ENCODE measurements at regions not wholly inside any gene's neighbourhood (a gene's known extent, or its start where the extent isn't known, plus 50 kb on each side); places are given as distances from the start of the nearest gene placed in this dataset.
A peak's percentile ranks its signal among the peaks of the same experiment; 100 is the strongest.

- no peak overlapping the region for H3K9ac ChIP-seq (ENCODE audit: low read depth, low read length)
- H3K4me3 ChIP-seq (ENCODE audit: low read length) = no peak overlapping the region
Measured at GRCh38 chr7:17682586-17682985, 257.7 kb downstream of the SNX13 start.

GRCh38 chr7:17685141-17685540, 255.2 kb downstream of the SNX13 start:
- Histone ChIP-seq H3K27me3 (ENCODE audit: control insufficient read depth, insufficient read depth, low read length) (no peaks in the 10 kb centered on the region), H3K9ac (ENCODE audit: low read depth, low read length) (no peak overlapping the region), H3K4me3 (ENCODE audit: low read length) (no peak overlapping the region), H3K9me3 (replicated peaks; ENCODE audit: low read length) (no peaks in the 10 kb centered on the region), H3K4me1 (ENCODE audit: control insufficient read depth, insufficient read depth, low read length) (peaks cover 44% of the 10 kb centered on the region), H3K36me3 (ENCODE audit: insufficient read depth, low read length) (no peaks in the 10 kb centered on the region), H3K4me2 (ENCODE audit: low read length) (no peak overlapping the region)

More at GRCh38 chr7:17682586-17682985, 257.7 kb downstream of the SNX13 start:
- Histone ChIP-seq H3K27me3 (ENCODE audit: control insufficient read depth, insufficient read depth, low read length) (no peaks in the 10 kb centered on the region), H3K9me3 (replicated peaks; ENCODE audit: low read length) (no peaks in the 10 kb centered on the region), H3K36me3 (ENCODE audit: insufficient read depth, low read length) (no peaks in the 10 kb centered on the region), H3K4me2 (ENCODE audit: low read length) (peak overlapping the region; percentile 35), H3K4me1 (ENCODE audit: control insufficient read depth, insufficient read depth, low read length) (peaks cover 63% of the 10 kb centered on the region)

- H3K4me1 ChIP-seq (ENCODE audit: control insufficient read depth, insufficient read depth, low read length) = peaks cover 30% of the 10 kb centered on the region
- H3K4me3 ChIP-seq (ENCODE audit: low read length) = no peak overlapping the region
- no peak overlapping the region for H3K4me2 ChIP-seq (ENCODE audit: low read length)
- no peak overlapping the region for H3K9ac ChIP-seq (ENCODE audit: low read depth, low read length)
- no peaks in the 10 kb centered on the region for H3K36me3 ChIP-seq (ENCODE audit: insufficient read depth, low read length)
- no peaks in the 10 kb centered on the region for H3K27me3 ChIP-seq (ENCODE audit: control insufficient read depth, insufficient read depth, low read length)
- no peaks in the 10 kb centered on the region for H3K9me3 ChIP-seq (replicated peaks; ENCODE audit: low read length)
Measured at GRCh38 chr7:17687361-17687760, 252.9 kb downstream of the SNX13 start.

GRCh38 chr7:17689361-17689902, 250.9 kb downstream of the SNX13 start:
- no peak overlapping the region for H3K4me3 ChIP-seq (ENCODE audit: low read length)
- H3K4me1 ChIP-seq (ENCODE audit: control insufficient read depth, insufficient read depth, low read length) = peaks cover 14% of the 10 kb centered on the region

GRCh38 chr7:17690030-17690429, 250.3 kb downstream of the SNX13 start:
- H3K9me3 ChIP-seq (replicated peaks; ENCODE audit: low read length) = no peaks in the 10 kb centered on the region
- no peak overlapping the region for H3K9ac ChIP-seq (ENCODE audit: low read depth, low read length)
- no peaks in the 10 kb centered on the region for H3K36me3 ChIP-seq (ENCODE audit: insufficient read depth, low read length)
- no peaks in the 10 kb centered on the region for H3K27me3 ChIP-seq (ENCODE audit: control insufficient read depth, insufficient read depth, low read length)
- peaks cover 14% of the 10 kb centered on the region for H3K4me1 ChIP-seq (ENCODE audit: control insufficient read depth, insufficient read depth, low read length)
- H3K4me2 ChIP-seq (ENCODE audit: low read length) = no peak overlapping the region
- H3K4me3 ChIP-seq (ENCODE audit: low read length) = no peak overlapping the region

More at GRCh38 chr7:17689361-17689902, 250.9 kb downstream of the SNX13 start:
- Histone ChIP-seq H3K27me3 (ENCODE audit: control insufficient read depth, insufficient read depth, low read length) (no peaks in the 10 kb centered on the region), H3K9ac (ENCODE audit: low read depth, low read length) (no peak overlapping the region), H3K36me3 (ENCODE audit: insufficient read depth, low read length) (no peaks in the 10 kb centered on the region), H3K4me2 (ENCODE audit: low read length) (no peak overlapping the region), H3K9me3 (replicated peaks; ENCODE audit: low read length) (no peaks in the 10 kb centered on the region)

- H3K36me3 ChIP-seq (ENCODE audit: insufficient read depth, low read length) = no peaks in the 10 kb centered on the region
- H3K4me1 ChIP-seq (ENCODE audit: control insufficient read depth, insufficient read depth, low read length) = no peaks in the 10 kb centered on the region
- H3K27me3 ChIP-seq (ENCODE audit: control insufficient read depth, insufficient read depth, low read length) = no peaks in the 10 kb centered on the region
- H3K9ac ChIP-seq (ENCODE audit: low read depth, low read length) = no peak overlapping the region
- H3K4me3 ChIP-seq (ENCODE audit: low read length) = no peak overlapping the region
- peaks cover 20% of the 10 kb centered on the region for H3K9me3 ChIP-seq (replicated peaks; ENCODE audit: low read length)
- no peak overlapping the region for H3K4me2 ChIP-seq (ENCODE audit: low read length)
Measured at GRCh38 chr7:17696422-17696821, 243.9 kb downstream of the SNX13 start.

GRCh38 chr7:17697128-17697881, 243.0 kb downstream of the SNX13 start:
- H3K9me3 ChIP-seq (replicated peaks; ENCODE audit: low read length) = peaks cover 20% of the 10 kb centered on the region
- no peaks in the 10 kb centered on the region for H3K27me3 ChIP-seq (ENCODE audit: control insufficient read depth, insufficient read depth, low read length)
- H3K9ac ChIP-seq (ENCODE audit: low read depth, low read length) = no peak overlapping the region
- no peak overlapping the region for H3K4me2 ChIP-seq (ENCODE audit: low read length)
- no peaks in the 10 kb centered on the region for H3K4me1 ChIP-seq (ENCODE audit: control insufficient read depth, insufficient read depth, low read length)
- no peaks in the 10 kb centered on the region for H3K36me3 ChIP-seq (ENCODE audit: insufficient read depth, low read length)
- no peak overlapping the region for H3K4me3 ChIP-seq (ENCODE audit: low read length)

GRCh38 chr7:17699696-17700095, 240.6 kb downstream of the SNX13 start:
- H3K9me3 ChIP-seq (replicated peaks; ENCODE audit: low read length) = peaks cover 20% of the 10 kb centered on the region

GRCh38 chr7:17700138-17700537, 240.2 kb downstream of the SNX13 start:
- Histone ChIP-seq H3K9me3 (replicated peaks; ENCODE audit: low read length) (peaks cover 20% of the 10 kb centered on the region), H3K4me2 (ENCODE audit: low read length) (no peak overlapping the region), H3K4me3 (ENCODE audit: low read length) (no peak overlapping the region), H3K9ac (ENCODE audit: low read depth, low read length) (no peak overlapping the region), H3K4me1 (ENCODE audit: control insufficient read depth, insufficient read depth, low read length) (no peaks in the 10 kb centered on the region), H3K36me3 (ENCODE audit: insufficient read depth, low read length) (no peaks in the 10 kb centered on the region), H3K27me3 (ENCODE audit: control insufficient read depth, insufficient read depth, low read length) (no peaks in the 10 kb centered on the region)

More at GRCh38 chr7:17699696-17700095, 240.6 kb downstream of the SNX13 start:
- Histone ChIP-seq H3K27me3 (ENCODE audit: control insufficient read depth, insufficient read depth, low read length) (no peaks in the 10 kb centered on the region), H3K4me3 (ENCODE audit: low read length) (no peak overlapping the region), H3K36me3 (ENCODE audit: insufficient read depth, low read length) (no peaks in the 10 kb centered on the region), H3K4me2 (ENCODE audit: low read length) (no peak overlapping the region), H3K4me1 (ENCODE audit: control insufficient read depth, insufficient read depth, low read length) (no peaks in the 10 kb centered on the region), H3K9ac (ENCODE audit: low read depth, low read length) (no peak overlapping the region)

GRCh38 chr7:17706275-17706674, 234.0 kb downstream of the SNX13 start:
- Histone ChIP-seq H3K4me1 (ENCODE audit: control insufficient read depth, insufficient read depth, low read length) (no peaks in the 10 kb centered on the region), H3K36me3 (ENCODE audit: insufficient read depth, low read length) (no peaks in the 10 kb centered on the region), H3K27me3 (ENCODE audit: control insufficient read depth, insufficient read depth, low read length) (no peaks in the 10 kb centered on the region), H3K4me2 (ENCODE audit: low read length) (no peak overlapping the region), H3K9me3 (replicated peaks; ENCODE audit: low read length) (peaks cover under 1% of the 10 kb centered on the region), H3K4me3 (ENCODE audit: low read length) (no peak overlapping the region), H3K9ac (ENCODE audit: low read depth, low read length) (no peak overlapping the region)

GRCh38 chr7:17706734-17707133, 233.6 kb downstream of the SNX13 start:
- no peak overlapping the region for H3K4me2 ChIP-seq (ENCODE audit: low read length)
- no peaks in the 10 kb centered on the region for H3K27me3 ChIP-seq (ENCODE audit: control insufficient read depth, insufficient read depth, low read length)

GRCh38 chr7:17709127-17709526, 231.2 kb downstream of the SNX13 start:
- Histone ChIP-seq H3K27me3 (ENCODE audit: control insufficient read depth, insufficient read depth, low read length) (no peaks in the 10 kb centered on the region), H3K36me3 (ENCODE audit: insufficient read depth, low read length) (no peaks in the 10 kb centered on the region), H3K9me3 (replicated peaks; ENCODE audit: low read length) (no peaks in the 10 kb centered on the region), H3K4me1 (ENCODE audit: control insufficient read depth, insufficient read depth, low read length) (no peaks in the 10 kb centered on the region), H3K9ac (ENCODE audit: low read depth, low read length) (no peak overlapping the region), H3K4me3 (ENCODE audit: low read length) (no peak overlapping the region), H3K4me2 (ENCODE audit: low read length) (no peak overlapping the region)

More at GRCh38 chr7:17706734-17707133, 233.6 kb downstream of the SNX13 start:
- Histone ChIP-seq H3K4me3 (ENCODE audit: low read length) (no peak overlapping the region), H3K4me1 (ENCODE audit: control insufficient read depth, insufficient read depth, low read length) (no peaks in the 10 kb centered on the region), H3K9me3 (replicated peaks; ENCODE audit: low read length) (no peaks in the 10 kb centered on the region), H3K36me3 (ENCODE audit: insufficient read depth, low read length) (no peaks in the 10 kb centered on the region), H3K9ac (ENCODE audit: low read depth, low read length) (no peak overlapping the region)

All from skeletal muscle satellite cell (primary cell).